HEK293T (cell line): ENCODE measurements at regions not wholly inside any gene's neighbourhood (a gene's known extent, or its start where the extent isn't known, plus 50 kb on each side); places are given as distances from the start of the nearest gene placed in this dataset.

ENCODE experiments used
- BHLHE40 ChIP-seq: fragments of 450-650 bp; IDR thresholded peaks from 2 replicates; pipeline ENCODE4 v1.6.1; 2016; ENCODE audit warnings: mild to moderate bottlenecking, moderate library complexity, borderline replicate concordance
- CTBP1 ChIP-seq: fragments of 450-650 bp; IDR thresholded peaks from 2 replicates; pipeline ENCODE4 v1.6.1; 2016; ENCODE audit warnings: borderline replicate concordance
- ELF4 ChIP-seq: fragments of 450-650 bp; IDR thresholded peaks from 2 replicates; pipeline ENCODE4 v1.6.1; 2017; ENCODE audit warnings: antibody characterized with exemption
- FOXA1 ChIP-seq: fragments of 450-650 bp; IDR thresholded peaks from 2 replicates; pipeline ENCODE4 v1.6.1; 2016; ENCODE audit warnings: mild to moderate bottlenecking
- FOXK2 ChIP-seq: fragments of 450-650 bp; IDR thresholded peaks from 2 replicates; pipeline ENCODE4 v1.6.1; 2016; ENCODE audit warnings: mild to moderate bottlenecking
- FOXM1 ChIP-seq: fragments of 450-650 bp; IDR thresholded peaks from 2 replicates; pipeline ENCODE4 v1.6.1; 2017; ENCODE audit warnings: mild to moderate bottlenecking, borderline replicate concordance
- HDGF ChIP-seq: fragments of 450-650 bp; IDR thresholded peaks from 2 replicates; pipeline ENCODE4 v1.6.1; 2017; ENCODE audit warnings: antibody characterized with exemption, borderline replicate concordance
- NFRKB ChIP-seq: fragments of 450-650 bp; IDR thresholded peaks from 2 replicates; pipeline ENCODE4 v1.6.1; 2016; ENCODE audit warnings: mild to moderate bottlenecking, moderate library complexity
- SP1 ChIP-seq: fragments of 450-650 bp; IDR thresholded peaks from 2 replicates; pipeline ENCODE4 v1.6.1; 2017
- SUZ12 ChIP-seq: fragments of 450-650 bp; IDR thresholded peaks from 2 replicates; pipeline ENCODE4 v1.6.1; 2016; ENCODE audit warnings: mild to moderate bottlenecking
- ZNF384 ChIP-seq: fragments of 450-650 bp; IDR thresholded peaks from 2 replicates; pipeline ENCODE4 v1.6.1; 2016
- TF ChIP-seq, protein P1 (sequence below): fragments of 450-650 bp; IDR thresholded peaks from 2 replicates; pipeline ENCODE4 v1.6.1; 2016

- TF ChIP-seq SP1 (no peak), BHLHE40 (no peak), FOXA1 (no peak), ZNF384 (no peak), FOXM1 (no peak), CTBP1 (no peak), ELF4 (no peak), HDGF (no peak), FOXK2 (no peak), SUZ12 (no peak), NFRKB (no peak)
- TF ChIP-seq, protein P1, sequence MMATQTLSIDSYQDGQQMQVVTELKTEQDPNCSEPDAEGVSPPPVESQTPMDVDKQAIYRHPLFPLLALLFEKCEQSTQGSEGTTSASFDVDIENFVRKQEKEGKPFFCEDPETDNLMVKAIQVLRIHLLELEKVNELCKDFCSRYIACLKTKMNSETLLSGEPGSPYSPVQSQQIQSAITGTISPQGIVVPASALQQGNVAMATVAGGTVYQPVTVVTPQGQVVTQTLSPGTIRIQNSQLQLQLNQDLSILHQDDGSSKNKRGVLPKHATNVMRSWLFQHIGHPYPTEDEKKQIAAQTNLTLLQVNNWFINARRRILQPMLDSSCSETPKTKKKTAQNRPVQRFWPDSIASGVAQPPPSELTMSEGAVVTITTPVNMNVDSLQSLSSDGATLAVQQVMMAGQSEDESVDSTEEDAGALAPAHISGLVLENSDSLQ: no peak
Observed at GRCh38 chr3:151635905-151636304, 97.8 kb upstream of the AADACL2 start.
